GM18511 (cell line): ENCODE measurements at regions not wholly inside any gene's neighbourhood (a gene's known extent, or its start where the extent isn't known, plus 50 kb on each side); places are given as distances from the start of the nearest gene placed in this dataset.
A peak's percentile ranks its signal among the peaks of the same experiment; 100 is the strongest.

ENCODE experiments used
- ATAC-seq: cut with Tn5 transposase; IDR thresholded peaks from one replicate; pipeline ENCODE4 v1.9.1; 2021; ENCODE audit warnings: mild to moderate bottlenecking, moderate library complexity; ENCODE audit not compliant: unreplicated experiment

- no peak for ATAC-seq
Observed at GRCh38 chr12:41777064-41777790, 367.4 kb downstream of the GXYLT1 start.

- no peak for ATAC-seq
Observed at GRCh38 chr12:41772478-41772877, 372.2 kb downstream of the GXYLT1 start.

GRCh38 chr12:41769810-41770209, 374.9 kb downstream of the GXYLT1 start:
- ATAC-seq, result peak; percentile 87

GRCh38 chr12:41768456-41768855, 376.2 kb downstream of the GXYLT1 start:
- ATAC-seq, result no peak

- ATAC-seq, result no peak
Observed at GRCh38 chr12:41762691-41763090, 382.0 kb downstream of the GXYLT1 start.

GRCh38 chr12:41745593-41745992, 399.1 kb downstream of the GXYLT1 start:
- no peak for ATAC-seq

GRCh38 chr12:41743835-41744234, 400.8 kb downstream of the GXYLT1 start:
- ATAC-seq, result no peak

GRCh38 chr12:41739066-41739465, 405.6 kb downstream of the GXYLT1 start:
- ATAC-seq, result no peak

GRCh38 chr12:41737423-41737822, 407.3 kb downstream of the GXYLT1 start:
- ATAC-seq, result no peak

- no peak for ATAC-seq
Observed at GRCh38 chr12:41736436-41736835, 408.2 kb downstream of the GXYLT1 start.

GRCh38 chr12:41731691-41732090, 413.0 kb downstream of the GXYLT1 start:
- ATAC-seq, result no peak

GRCh38 chr12:41731061-41731460, 413.6 kb downstream of the GXYLT1 start:
- no peak for ATAC-seq

- ATAC-seq, result no peak
Observed at GRCh38 chr12:41724216-41724615, 420.5 kb downstream of the GXYLT1 start.

- ATAC-seq, result no peak
Observed at GRCh38 chr12:41719214-41719613, 425.5 kb downstream of the GXYLT1 start.

GRCh38 chr12:41715256-41715655, 429.4 kb downstream of the GXYLT1 start:
- no peak for ATAC-seq

- ATAC-seq, result peak; percentile 60
Observed at GRCh38 chr12:41709463-41710285, 435.0 kb downstream of the GXYLT1 start.

GRCh38 chr12:41709012-41709411, 435.7 kb downstream of the GXYLT1 start:
- ATAC-seq, result no peak

- no peak for ATAC-seq
Observed at GRCh38 chr12:41706376-41706775, 438.3 kb downstream of the GXYLT1 start.

GRCh38 chr12:41701943-41702601, 442.6 kb downstream of the GXYLT1 start:
- ATAC-seq, result no peak

- no peak for ATAC-seq
Observed at GRCh38 chr12:41700940-41701339, 443.7 kb downstream of the GXYLT1 start.

- ATAC-seq, result no peak
Observed at GRCh38 chr12:41699658-41700057, 445.0 kb downstream of the GXYLT1 start.

GRCh38 chr12:41697161-41697560, 447.5 kb downstream of the GXYLT1 start:
- no peak for ATAC-seq
